NCI-H2029 treated with DMSO at 0.1 percent for 48 hours (cell line): ENCODE measurements at regions not wholly inside any gene's neighbourhood (a gene's known extent, or its start where the extent isn't known, plus 50 kb on each side); places are given as distances from the start of the nearest gene placed in this dataset.
"Not testable (repeated sequence)": the region's sequence is repeated elsewhere in the genome, so short reads cannot be mapped to it uniquely, and the experiment has no call there.

Source experiments
- DNase-seq: peaks from one replicate; lab custom pipeline; 2025; lab: John Stamatoyannopoulos, UW

GRCh38 chr9:11144746-11145145, 531.9 kb upstream of the PTPRD start:
- DNase-seq, result no peak

GRCh38 chr9:11148189-11148588, 535.4 kb upstream of the PTPRD start:
- DNase-seq, result no peak

GRCh38 chr9:11149065-11149464, 536.3 kb upstream of the PTPRD start:
- DNase-seq, result no peak

- DNase-seq, result no peak
Measured at GRCh38 chr9:11158063-11158462, 545.3 kb upstream of the PTPRD start.

GRCh38 chr9:11158676-11159075, 545.9 kb upstream of the PTPRD start:
- no peak for DNase-seq

- no peak for DNase-seq
Measured at GRCh38 chr9:11159318-11159862, 546.6 kb upstream of the PTPRD start.

- DNase-seq, result no peak
Measured at GRCh38 chr9:11163843-11164242, 551.0 kb upstream of the PTPRD start.

- no peak for DNase-seq
Measured at GRCh38 chr9:11182001-11182400, 569.2 kb upstream of the PTPRD start.

- DNase-seq, result no peak
Measured at GRCh38 chr9:11190719-11191118, 577.9 kb upstream of the PTPRD start.

GRCh38 chr9:11192993-11193392, 580.2 kb upstream of the PTPRD start:
- DNase-seq, result no peak

GRCh38 chr9:11194246-11194645, 581.4 kb upstream of the PTPRD start:
- DNase-seq, result peak; percentile 22

GRCh38 chr9:11196840-11197365, 584.1 kb upstream of the PTPRD start:
- not testable (repeated sequence) for DNase-seq

- DNase-seq, result no peak
Measured at GRCh38 chr9:11199335-11199734, 586.5 kb upstream of the PTPRD start.

GRCh38 chr9:11204521-11204920, 591.7 kb upstream of the PTPRD start:
- no peak for DNase-seq

GRCh38 chr9:11206925-11207324, 594.1 kb upstream of the PTPRD start:
- DNase-seq, result no peak

GRCh38 chr9:11233696-11234095, 620.9 kb upstream of the PTPRD start:
- DNase-seq, result no peak

GRCh38 chr9:11235061-11235460, 622.3 kb upstream of the PTPRD start:
- DNase-seq, result no peak

GRCh38 chr9:11241779-11242178, 629.0 kb upstream of the PTPRD start:
- DNase-seq, result no peak

- no peak for DNase-seq
Measured at GRCh38 chr9:11257992-11258391, 645.2 kb upstream of the PTPRD start.

GRCh38 chr9:11269036-11269435, 656.2 kb upstream of the PTPRD start:
- DNase-seq, result no peak

- DNase-seq, result no peak
Measured at GRCh38 chr9:11275158-11275695, 662.4 kb upstream of the PTPRD start.

GRCh38 chr9:11312966-11313365, 700.2 kb upstream of the PTPRD start:
- DNase-seq, result no peak

GRCh38 chr9:11318946-11319345, 706.1 kb upstream of the PTPRD start:
- no peak for DNase-seq

GRCh38 chr9:11319538-11319937, 706.7 kb upstream of the PTPRD start:
- peak; percentile 36 for DNase-seq
